ENCODE measurements at regions not wholly inside any gene's neighbourhood (a gene's known extent, or its start where the extent isn't known, plus 50 kb on each side); places are given as distances from the start of the nearest gene placed in this dataset.

- Histone ChIP-seq H3K4me3 (replicated peaks in 1 of 3; ENCODE audit: insufficient read depth in 1 of 3, low read depth in 2 of 3, low read length in 3 of 3) (no peak overlapping the region), H3K4me2 (ENCODE audit: low read depth, low read length) (no peak overlapping the region), H4K20me1 (ENCODE audit: insufficient read depth, low read length) (no peaks in the 10 kb centered on the region), H3K79me2 (ENCODE audit: insufficient read depth, low read length) (no peaks in the 10 kb centered on the region), H3K4me1 (ENCODE audit: insufficient read depth, low read length) (peaks cover 10% of the 10 kb centered on the region; the same call in 1 of the 2 replicates), H3K36me3 (replicated peaks in 1 of 2; ENCODE audit: control insufficient read depth in 1 of 2, insufficient read depth in 2 of 2, low read length in 2 of 2) (no peaks in the 10 kb centered on the region), H3K27me3 (ENCODE audit: control insufficient read depth in 1 of 2, insufficient read depth in 2 of 2, low read length in 2 of 2) (peaks cover 6 to 60% of the 10 kb centered on the region in 2 experiments), H3K9ac (ENCODE audit: insufficient read depth, low read depth, low read length) (no peak overlapping the region), H3K9me3 (ENCODE audit: low read length) (no peaks in the 10 kb centered on the region), H2AFZ (ENCODE audit: low read length) (no peak overlapping the region), H3K27ac (ENCODE audit: extremely low read length, insufficient read depth, low read length) (no peak overlapping the region)
- ATAC-seq: no peak
- WGBS (ENCODE audit: low lambda C conversion rate): 41% methylated on average over 7 of the region's 12 CpGs
- ChIA-PET POLR2A (no interaction called here), CTCF (ENCODE audit: low intra/inter-chr PET ratio, low total read pairs) (no interaction called here)
- no peak for TF ChIP-seq DBP (CRISPR knock-in tag; IDR thresholded peaks at IDR 0.05; ENCODE audit: not compliant biosample characterization)
- no peak for TF ChIP-seq SALL1 (CRISPR knock-in tag; IDR thresholded peaks at IDR 0.05)
- no peak for TF ChIP-seq ZNF205 (CRISPR knock-in tag; IDR thresholded peaks at IDR 0.05)
- TF ChIP-seq SMAD9 (CRISPR knock-in tag; IDR thresholded peaks at IDR 0.05): no peak
- no peak for TF ChIP-seq HDAC1 (CRISPR knock-in tag; IDR thresholded peaks at IDR 0.05)
- no peak for TF ChIP-seq EP300 (IDR thresholded peaks at IDR 0.05; ENCODE audit: low read depth in 2 of 2, low read length in 2 of 2)
- no peak for TF ChIP-seq EP300 (CRISPR knock-in tag; IDR thresholded peaks at IDR 0.05; ENCODE audit: borderline replicate concordance)
- TF ChIP-seq ZFP1 (CRISPR knock-in tag; IDR thresholded peaks at IDR 0.05): no peak
- no peak for TF ChIP-seq HDAC2 (CRISPR knock-in tag; IDR thresholded peaks at IDR 0.05)
- TF ChIP-seq ZBTB10 (CRISPR knock-in tag; IDR thresholded peaks at IDR 0.05; ENCODE audit: borderline replicate concordance): no peak
- TF ChIP-seq ZNF329 (CRISPR knock-in tag; IDR thresholded peaks at IDR 0.05; ENCODE audit: low read depth): no peak
- no peak for TF ChIP-seq E2F1 (CRISPR knock-in tag; IDR thresholded peaks at IDR 0.05)
- TF ChIP-seq NFIB (CRISPR knock-in tag; IDR thresholded peaks at IDR 0.05; ENCODE audit: borderline replicate concordance): no peak
- no peak for TF ChIP-seq REPIN1 (CRISPR knock-in tag; IDR thresholded peaks at IDR 0.05; ENCODE audit: borderline replicate concordance, low read depth)
- no peak for TF ChIP-seq ZFYVE20 (CRISPR knock-in tag; IDR thresholded peaks at IDR 0.05; ENCODE audit: borderline replicate concordance, low read depth)
- FAIRE-seq: no peak
- no TSS peak for BruUV-seq (replicated peaks)
- in situ Hi-C loops (cut with HindIII; ENCODE audit: extremely low pct_ligation_motif_present, low pct_unique_long_range_greater_than_20kb) (no loop called here), intact Hi-C loops (cut with micrococcal nuclease; ENCODE audit: unreplicated experiment) (no loop called here)
- DNase-seq (ENCODE audit: low spot score): no peak
Observed at GRCh38 chr3:128556907-128557306, 63.9 kb upstream of the GATA2 start.
